SU-DHL-6 (cell line): ENCODE measurements at regions not wholly inside any gene's neighbourhood (a gene's known extent, or its start where the extent isn't known, plus 50 kb on each side); places are given as distances from the start of the nearest gene placed in this dataset.

Source experiments
- EZH2phosphoT487 ChIP-seq: fragments of 200-600 bp; sonication (generic), shearing (Covaris generic); conservative IDR thresholded peaks from 2 replicates; pipeline ENCODE4 v1.6.1; 2018; ENCODE audit warnings: mild to moderate bottlenecking, antibody characterized with exemption, low read length, moderate library complexity, mixed read lengths
- TF ChIP-seq, protein P1 (sequence below): fragments of 200-600 bp; sonication (generic); IDR thresholded peaks from one replicate; pipeline ENCODE4 v1.5.1; 2017; ENCODE audit warnings: antibody characterized with exemption, mild to moderate bottlenecking, low read length, moderate library complexity; ENCODE audit not compliant: insufficient read depth, poor library complexity, severe bottlenecking

DNA sequence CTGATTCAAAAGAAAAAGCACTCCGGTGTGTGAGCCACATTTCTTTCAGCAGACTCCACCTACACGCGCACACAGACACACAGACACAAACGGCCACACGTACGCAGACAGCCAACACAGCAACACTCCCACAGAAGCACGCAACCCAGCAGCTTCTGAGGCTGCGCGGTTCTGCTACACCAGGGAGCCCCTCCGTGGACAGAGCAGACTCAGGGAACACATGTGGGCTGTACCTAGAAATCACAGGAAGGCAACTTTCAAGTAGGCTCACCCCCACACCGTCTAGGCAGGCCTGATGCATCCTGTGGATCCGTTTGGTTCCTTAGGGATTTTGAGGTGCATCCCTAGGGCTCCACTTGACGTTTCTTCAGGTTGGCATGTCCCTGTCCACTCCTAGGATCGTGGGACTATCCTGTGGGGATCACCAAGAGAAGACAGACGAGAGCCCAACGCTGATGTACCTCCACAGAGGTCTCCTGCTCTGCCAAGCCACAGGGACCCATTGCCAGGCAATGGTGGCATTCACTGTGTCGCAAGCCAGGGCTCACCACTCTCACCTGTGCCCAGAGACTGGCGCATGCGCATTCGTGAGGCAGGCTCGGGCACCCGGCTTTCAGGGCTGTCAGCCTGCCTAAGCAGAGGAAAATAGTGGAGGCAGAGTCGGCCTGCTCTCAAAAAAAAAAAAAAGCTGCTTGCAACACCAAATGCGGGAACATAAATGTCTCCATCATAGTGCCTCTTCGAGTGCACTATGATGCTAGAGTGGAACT is 2333.3 kb downstream of the TP53TG3F start:
- TF ChIP-seq, protein P1, sequence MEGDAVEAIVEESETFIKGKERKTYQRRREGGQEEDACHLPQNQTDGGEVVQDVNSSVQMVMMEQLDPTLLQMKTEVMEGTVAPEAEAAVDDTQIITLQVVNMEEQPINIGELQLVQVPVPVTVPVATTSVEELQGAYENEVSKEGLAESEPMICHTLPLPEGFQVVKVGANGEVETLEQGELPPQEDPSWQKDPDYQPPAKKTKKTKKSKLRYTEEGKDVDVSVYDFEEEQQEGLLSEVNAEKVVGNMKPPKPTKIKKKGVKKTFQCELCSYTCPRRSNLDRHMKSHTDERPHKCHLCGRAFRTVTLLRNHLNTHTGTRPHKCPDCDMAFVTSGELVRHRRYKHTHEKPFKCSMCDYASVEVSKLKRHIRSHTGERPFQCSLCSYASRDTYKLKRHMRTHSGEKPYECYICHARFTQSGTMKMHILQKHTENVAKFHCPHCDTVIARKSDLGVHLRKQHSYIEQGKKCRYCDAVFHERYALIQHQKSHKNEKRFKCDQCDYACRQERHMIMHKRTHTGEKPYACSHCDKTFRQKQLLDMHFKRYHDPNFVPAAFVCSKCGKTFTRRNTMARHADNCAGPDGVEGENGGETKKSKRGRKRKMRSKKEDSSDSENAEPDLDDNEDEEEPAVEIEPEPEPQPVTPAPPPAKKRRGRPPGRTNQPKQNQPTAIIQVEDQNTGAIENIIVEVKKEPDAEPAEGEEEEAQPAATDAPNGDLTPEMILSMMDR = no peak
- TF ChIP-seq EZH2phosphoT487 = no peak
